Fibroblast of mammary gland (primary cell): ENCODE measurements at regions not wholly inside any gene's neighbourhood (a gene's known extent, or its start where the extent isn't known, plus 50 kb on each side); places are given as distances from the start of the nearest gene placed in this dataset.

Experiments used
- DNase-seq: peaks from one replicate; pipeline ENCODE4 v3.0.0-alpha.2; 2010; ENCODE audit warnings: low read depth
- H3K4me3 ChIP-seq: 2 replicates; pipeline ENCODE4 v1.5.1; 2011; ENCODE audit warnings: low read depth, mild to moderate bottlenecking, low read length, moderate library complexity; ENCODE audit not compliant: control insufficient read depth
- TF ChIP-seq, protein P1 (sequence below): conservative IDR thresholded peaks from 2 replicates; pipeline ENCODE4 v1.5.1; 2011; ENCODE audit warnings: low read depth, low read length, inconsistent platforms; ENCODE audit not compliant: control insufficient read depth, insufficient read depth

DNA sequence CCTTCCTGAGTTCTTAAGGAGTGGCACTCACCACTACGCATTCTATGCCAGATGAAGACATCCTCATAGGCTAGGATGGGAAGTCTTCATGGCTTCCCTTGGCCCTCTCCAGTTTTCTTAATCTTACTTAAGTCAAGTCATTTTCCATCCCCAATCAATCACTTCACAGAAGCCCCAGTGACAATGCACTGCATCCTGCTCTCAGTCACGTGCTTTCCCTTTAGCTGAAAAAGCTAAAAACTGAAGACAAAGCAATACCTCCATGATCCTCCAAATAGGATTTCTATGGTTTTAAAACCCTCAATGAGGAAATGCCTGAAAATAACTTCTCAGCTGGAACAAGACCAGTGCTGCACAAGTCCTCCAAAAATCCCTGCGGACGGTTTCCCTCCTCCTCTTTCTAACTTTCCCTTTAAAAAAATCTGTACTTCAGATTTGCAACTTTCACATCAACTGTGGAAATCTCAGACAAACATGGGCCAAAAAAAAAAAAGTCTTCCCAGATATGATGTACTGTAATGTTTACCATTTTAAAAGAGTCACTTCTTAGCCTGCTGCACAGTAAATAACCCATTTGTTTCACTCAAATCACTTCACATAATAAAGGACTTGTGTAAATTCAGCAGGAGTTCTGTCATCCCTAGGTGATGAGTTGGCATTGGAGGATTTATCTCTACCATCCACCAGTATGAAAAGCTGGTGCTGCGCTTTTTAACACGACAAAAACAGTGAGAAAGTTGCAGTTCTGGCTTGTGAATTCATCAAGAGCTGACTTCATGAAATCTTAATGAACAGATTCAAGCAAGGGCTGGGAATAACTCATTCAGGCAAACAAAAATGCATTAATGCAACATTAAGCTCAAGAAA is 590.0 kb upstream of the NOX3 start:
- TF ChIP-seq, protein P1, sequence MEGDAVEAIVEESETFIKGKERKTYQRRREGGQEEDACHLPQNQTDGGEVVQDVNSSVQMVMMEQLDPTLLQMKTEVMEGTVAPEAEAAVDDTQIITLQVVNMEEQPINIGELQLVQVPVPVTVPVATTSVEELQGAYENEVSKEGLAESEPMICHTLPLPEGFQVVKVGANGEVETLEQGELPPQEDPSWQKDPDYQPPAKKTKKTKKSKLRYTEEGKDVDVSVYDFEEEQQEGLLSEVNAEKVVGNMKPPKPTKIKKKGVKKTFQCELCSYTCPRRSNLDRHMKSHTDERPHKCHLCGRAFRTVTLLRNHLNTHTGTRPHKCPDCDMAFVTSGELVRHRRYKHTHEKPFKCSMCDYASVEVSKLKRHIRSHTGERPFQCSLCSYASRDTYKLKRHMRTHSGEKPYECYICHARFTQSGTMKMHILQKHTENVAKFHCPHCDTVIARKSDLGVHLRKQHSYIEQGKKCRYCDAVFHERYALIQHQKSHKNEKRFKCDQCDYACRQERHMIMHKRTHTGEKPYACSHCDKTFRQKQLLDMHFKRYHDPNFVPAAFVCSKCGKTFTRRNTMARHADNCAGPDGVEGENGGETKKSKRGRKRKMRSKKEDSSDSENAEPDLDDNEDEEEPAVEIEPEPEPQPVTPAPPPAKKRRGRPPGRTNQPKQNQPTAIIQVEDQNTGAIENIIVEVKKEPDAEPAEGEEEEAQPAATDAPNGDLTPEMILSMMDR: no peak
- H3K4me3 ChIP-seq: no peak overlapping the region
- DNase-seq: no peak

DNA sequence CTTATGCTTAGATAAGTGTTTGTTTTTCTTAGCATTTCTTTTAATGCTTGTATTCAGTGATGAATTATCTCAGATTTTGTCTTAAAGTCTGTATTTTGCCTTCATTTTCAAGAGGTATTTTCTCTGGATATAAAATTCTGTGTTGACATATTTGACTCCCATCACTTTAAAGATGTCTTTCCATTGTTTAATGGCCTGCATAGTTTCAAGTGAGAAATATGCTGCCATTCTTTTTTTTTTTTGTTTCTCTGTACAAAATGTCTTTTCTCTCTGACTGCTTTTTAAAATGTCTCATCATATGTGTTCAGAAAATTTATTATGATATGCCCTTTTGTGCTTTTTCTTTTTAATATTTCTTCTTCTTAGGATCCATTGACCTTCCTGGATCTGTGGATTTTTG is 578.0 kb upstream of the NOX3 start:
- no peak for DNase-seq
- H3K4me3 ChIP-seq: no peak overlapping the region
- TF ChIP-seq, protein P1: no peak

DNA sequence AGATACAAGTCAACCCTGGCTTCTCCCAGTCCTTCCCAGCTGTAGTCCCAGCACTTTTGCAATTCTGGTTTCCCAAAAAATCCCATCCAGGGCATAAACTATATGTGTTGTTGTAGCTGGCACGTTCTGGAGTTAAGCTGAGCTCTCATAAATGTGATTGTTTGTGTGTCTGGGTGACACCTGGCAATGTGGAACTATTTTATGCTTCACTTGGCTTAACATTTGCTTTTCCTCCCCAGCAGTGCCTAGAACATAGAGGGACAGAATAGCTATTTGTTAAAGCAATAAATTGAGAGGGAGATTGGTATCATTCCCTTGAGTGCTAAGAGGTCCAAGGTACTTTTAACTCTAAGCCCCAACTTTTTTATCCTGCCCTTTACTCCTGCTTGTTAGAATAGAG is 575.9 kb upstream of the NOX3 start:
- H3K4me3 ChIP-seq: no peak overlapping the region
- TF ChIP-seq, protein P1: no peak
- no peak for DNase-seq

DNA sequence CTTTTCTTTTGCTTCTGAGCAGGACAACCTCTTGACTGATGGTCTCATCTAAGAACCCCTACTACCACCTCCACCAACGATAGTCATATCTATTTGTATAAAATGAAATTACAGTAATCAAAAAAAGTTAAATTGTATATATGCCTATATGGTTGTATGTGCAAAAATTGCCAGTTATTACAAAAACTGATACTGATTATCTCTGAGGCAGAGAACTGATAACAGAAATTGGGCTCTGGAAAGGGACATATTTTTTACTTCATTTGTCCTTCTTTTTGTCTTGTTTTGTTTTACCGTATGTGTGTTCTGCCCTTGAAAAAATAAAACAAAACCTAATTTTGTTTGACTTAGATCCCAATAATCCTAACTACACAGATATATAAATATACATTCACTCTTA is 574.4 kb upstream of the NOX3 start:
- no peak overlapping the region for H3K4me3 ChIP-seq
- TF ChIP-seq, protein P1: no peak
- DNase-seq: no peak

DNA sequence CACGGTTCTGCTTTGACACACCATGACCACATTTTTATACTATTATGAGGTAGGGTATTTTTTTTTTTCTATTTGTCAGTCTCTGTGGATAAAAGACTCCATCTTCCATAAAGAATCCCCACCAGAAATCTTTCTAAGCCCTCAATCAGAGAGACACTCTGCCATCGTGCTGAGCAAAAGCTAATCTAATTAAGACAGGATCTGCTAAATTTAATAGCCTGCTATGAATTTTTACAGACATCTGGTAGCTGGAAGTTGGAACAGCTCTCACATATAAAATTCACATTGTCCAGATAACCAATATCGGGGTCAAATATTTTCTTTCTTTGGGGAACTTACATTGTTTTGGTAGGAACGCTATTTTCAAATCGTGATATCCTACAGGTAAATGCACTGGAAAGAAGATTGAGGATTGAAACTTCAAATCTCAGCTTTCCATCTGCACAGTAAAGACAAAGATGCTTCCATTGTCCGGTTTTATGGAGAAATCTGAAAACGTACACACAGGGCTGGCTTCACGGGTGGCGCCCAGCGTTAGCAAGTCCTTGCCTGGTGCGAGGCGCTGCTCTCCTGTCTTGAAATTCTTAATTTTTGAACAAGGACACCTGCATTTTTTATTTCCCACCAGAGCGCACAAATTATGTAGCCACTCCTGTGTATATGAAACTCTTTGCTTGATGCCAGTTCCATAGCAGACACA is 573.8 kb upstream of the NOX3 start:
- no peak overlapping the region for H3K4me3 ChIP-seq
- no peak for DNase-seq
- TF ChIP-seq, protein P1: no peak

DNA sequence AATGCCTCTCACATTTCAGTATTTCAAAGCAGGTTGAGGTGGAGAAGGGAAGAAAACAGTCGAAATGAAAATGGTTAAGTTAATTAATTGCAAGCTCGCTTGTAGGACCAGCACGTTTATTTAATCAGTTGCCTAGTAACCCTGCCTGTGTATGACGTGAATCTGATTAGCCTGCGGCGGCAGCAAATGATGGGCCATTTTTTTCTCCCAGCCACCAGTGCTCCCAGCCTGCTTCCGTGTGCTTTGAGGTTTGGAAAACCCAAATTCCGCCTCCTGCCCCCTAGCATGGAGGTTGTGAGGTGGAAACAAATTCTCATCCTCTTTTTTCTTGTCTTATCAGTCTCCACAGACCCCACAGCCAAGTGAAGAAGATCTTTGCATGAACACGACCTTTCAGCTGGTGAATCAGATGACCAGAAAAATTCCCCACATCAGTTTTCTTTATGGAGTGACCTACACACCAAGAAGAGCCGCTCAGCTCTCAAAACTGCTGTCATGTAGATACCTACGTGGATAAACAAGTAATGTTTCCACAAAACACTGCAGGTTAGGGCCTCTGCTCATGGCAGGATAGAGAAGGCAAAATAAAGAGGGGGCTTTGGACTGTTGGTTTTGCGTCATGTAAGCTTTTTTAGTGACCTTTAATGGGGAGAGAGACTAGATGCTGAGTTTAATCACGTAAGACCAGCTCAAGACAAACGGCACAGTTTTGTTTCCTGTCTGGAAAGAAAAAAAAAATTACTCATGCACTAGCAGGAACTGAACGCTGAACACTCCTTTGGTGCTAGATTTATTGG is 572.9 kb upstream of the NOX3 start:
- DNase-seq: no peak
- TF ChIP-seq, protein P1: no peak

More for the DNA sequence above, 572.9 kb upstream of the NOX3 start:
- no peak overlapping the region for H3K4me3 ChIP-seq
